T-helper 1 cell (primary cell): ENCODE measurements at regions not wholly inside any gene's neighbourhood (a gene's known extent, or its start where the extent isn't known, plus 50 kb on each side); places are given as distances from the start of the nearest gene placed in this dataset.
"Not testable (repeated sequence)": the region's sequence is repeated elsewhere in the genome, so short reads cannot be mapped to it uniquely, and the experiment has no call there.

Source experiments
- DNase-seq, 5 donors: peaks; one replicate each; pipeline ENCODE4 v3.0.0-alpha.2; 2012 to 2020

- DNase-seq: no peak
These were observed 70.6 kb downstream of the SMPDL3A start for GRCh38 chr6:122859676-122860075.

DNA sequence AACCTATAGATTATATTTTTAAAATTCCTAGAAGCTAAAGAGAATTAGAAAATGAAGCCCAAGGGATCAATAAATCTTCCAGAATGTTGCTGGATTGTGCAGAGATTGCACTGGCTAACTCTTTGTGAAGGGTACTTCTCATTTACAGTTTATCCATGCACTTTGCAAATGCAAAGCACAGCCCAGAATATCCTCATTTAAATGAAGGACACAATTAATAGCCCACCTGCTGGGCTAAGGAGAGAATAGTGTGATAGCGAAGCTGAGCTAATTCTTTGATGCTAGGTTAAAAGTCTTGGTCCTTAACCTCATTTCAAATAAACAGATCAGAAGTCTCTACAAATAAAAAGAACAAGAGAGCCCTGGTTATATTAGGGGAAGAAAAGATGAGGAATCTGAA, 72.5 kb downstream of the SMPDL3A start:
- no peak for DNase-seq

- no peak for DNase-seq
These were observed 79.1 kb downstream of the SMPDL3A start for GRCh38 chr6:122868137-122868536.

- peak in 1 of 5 donors; percentile 18 for DNase-seq
These were observed 80.5 kb downstream of the SMPDL3A start for GRCh38 chr6:122869437-122870024.

GRCh38 chr6:122871079-122871478, 82.0 kb downstream of the SMPDL3A start:
- no peak for DNase-seq

- DNase-seq: no peak
These were observed 83.3 kb downstream of the SMPDL3A start for GRCh38 chr6:122872311-122872710.

DNA sequence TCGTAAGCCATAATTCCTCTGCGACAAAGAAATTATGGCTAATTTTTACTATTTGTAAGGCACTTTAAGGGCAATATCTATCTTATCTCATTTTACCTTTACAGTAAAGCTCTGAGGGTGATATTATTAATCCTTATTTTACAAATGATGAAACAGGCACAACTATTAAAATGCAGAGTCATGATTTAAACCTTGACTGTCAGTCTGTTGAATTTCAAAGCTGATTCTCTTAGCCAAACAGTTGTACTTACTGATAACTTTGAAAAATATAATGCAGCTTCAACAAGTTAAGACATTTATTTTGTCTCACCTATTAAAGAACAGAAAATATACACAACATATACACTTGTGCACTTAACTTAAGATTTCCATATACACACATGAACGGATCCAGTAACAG, 88.2 kb downstream of the SMPDL3A start:
- no peak for DNase-seq

DNA sequence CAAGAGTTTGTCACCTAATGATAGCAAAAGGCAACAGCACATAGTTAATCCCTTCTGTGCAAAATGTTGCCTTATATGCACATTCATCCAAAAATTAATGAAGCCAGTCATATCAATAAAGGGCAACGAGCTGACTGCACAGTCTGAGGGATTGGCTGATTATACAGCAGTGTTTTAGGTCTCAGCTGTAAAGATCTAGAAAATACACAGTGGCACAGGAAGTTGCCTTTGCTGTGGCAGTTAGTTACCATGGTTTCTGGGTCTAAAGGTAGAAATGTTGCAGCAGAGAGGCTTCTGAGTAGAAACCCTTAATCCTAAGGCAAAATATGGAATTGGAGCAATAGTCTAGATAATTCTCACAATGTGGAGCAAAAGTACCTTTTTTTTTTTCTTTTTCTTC, 89.7 kb downstream of the SMPDL3A start:
- no peak for DNase-seq

DNA sequence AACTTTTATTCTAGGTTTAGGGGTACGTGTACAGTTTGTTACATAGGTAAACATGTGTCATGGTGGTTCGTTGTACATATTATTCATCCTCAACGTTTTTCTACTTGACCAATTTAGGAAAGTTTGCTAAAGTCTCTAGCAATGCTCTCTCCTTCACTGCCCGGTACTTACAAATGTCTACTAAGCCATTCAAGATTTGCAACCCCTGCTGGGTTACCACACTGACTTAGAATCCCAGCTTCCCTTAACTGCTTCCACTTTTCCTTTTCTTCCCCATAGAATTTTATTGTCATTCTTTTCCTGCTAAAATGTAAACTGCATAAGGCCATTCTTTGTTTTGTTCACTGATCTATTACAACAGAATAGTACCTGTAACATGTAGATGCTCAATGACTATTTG, 97.4 kb downstream of the SMPDL3A start:
- DNase-seq: no peak

DNA sequence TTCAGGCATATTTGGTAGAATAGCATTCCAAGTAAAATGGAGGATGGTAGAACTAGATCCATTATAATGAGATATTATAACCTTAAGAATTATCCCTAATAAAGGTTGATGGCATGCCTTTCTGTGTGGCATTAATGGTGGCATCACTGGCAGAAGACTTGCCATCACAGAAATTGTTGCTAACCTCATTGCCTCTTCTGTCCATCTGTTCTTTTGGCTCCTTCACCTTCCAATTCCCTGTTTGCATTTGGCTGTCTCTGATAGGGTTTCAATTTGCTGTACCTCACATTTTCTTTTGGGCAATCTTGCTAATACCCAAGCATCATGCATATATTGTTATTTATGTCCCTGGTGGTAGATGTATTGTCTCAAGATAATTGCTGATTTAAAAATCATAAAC, 98.9 kb downstream of the SMPDL3A start:
- no peak for DNase-seq

DNA sequence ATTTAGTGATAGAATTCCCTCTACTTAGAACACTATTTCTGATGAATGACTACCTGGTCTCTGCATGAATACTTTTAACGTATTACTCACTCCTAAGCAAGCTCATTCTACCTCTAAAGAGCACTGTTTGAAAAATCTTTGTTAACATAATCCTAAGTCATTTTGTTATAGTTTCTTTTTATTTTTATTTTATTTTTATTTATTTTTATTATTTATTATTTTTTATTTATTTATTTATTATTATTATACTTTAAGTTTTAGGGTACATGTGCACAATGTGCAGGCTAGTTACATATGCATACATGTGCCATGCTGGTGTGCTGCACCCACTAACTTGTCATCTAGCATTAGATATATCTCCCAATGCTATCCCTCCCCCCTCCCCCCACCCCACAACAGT, 99.6 kb downstream of the SMPDL3A start:
- not testable (repeated sequence) for DNase-seq

DNA sequence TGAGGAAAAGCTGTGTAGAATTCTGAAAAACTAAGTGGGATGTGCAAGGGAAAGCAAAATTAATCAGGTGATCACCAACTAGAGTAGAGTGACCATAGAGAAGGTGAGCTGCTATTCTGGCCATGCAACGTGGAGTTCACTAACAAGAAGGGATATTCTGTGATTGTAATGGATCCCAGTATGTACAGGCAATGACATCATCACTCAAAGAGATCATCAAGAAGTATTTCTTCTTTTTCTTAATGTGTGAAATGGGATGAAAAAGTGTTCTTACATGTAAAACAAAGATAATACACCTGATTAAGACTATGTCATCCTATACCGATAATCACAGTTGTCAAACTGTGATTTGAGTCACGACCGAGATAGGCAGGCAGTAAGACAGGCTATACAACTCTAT, 101.2 kb downstream of the SMPDL3A start:
- no peak for DNase-seq

GRCh38 chr6:122894791-122895190, 101.2 kb upstream of the CLVS2 start:
- DNase-seq: no peak

- no peak for DNase-seq
These were observed 93.7 kb upstream of the CLVS2 start for GRCh38 chr6:122902326-122902725.

- DNase-seq: no peak
These were observed 92.6 kb upstream of the CLVS2 start for GRCh38 chr6:122903266-122903915.

- DNase-seq: no peak
These were observed 91.9 kb upstream of the CLVS2 start for GRCh38 chr6:122904166-122904565.

DNA sequence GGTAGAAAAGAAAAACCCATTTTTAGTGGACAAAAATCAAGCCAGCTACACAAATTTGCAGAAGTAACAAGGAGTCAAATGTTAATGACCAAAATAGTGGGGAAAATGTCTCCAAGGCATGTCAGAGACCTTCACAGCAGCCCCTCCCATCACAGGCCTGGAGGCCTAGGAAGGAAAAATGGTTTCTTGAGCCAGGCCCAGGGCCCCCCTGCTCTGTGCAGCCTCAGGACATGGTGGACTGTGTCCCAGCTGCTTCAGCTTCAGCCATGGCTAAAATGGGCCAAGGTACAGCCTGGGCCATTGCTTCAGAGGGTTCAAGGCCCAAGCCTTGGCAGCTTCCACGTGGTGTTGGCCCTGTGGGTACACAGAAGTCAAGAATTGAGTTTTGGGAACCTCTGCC, 82.5 kb upstream of the CLVS2 start:
- DNase-seq: no peak

GRCh38 chr6:122918714-122919113, 77.3 kb upstream of the CLVS2 start:
- DNase-seq: no peak

DNA sequence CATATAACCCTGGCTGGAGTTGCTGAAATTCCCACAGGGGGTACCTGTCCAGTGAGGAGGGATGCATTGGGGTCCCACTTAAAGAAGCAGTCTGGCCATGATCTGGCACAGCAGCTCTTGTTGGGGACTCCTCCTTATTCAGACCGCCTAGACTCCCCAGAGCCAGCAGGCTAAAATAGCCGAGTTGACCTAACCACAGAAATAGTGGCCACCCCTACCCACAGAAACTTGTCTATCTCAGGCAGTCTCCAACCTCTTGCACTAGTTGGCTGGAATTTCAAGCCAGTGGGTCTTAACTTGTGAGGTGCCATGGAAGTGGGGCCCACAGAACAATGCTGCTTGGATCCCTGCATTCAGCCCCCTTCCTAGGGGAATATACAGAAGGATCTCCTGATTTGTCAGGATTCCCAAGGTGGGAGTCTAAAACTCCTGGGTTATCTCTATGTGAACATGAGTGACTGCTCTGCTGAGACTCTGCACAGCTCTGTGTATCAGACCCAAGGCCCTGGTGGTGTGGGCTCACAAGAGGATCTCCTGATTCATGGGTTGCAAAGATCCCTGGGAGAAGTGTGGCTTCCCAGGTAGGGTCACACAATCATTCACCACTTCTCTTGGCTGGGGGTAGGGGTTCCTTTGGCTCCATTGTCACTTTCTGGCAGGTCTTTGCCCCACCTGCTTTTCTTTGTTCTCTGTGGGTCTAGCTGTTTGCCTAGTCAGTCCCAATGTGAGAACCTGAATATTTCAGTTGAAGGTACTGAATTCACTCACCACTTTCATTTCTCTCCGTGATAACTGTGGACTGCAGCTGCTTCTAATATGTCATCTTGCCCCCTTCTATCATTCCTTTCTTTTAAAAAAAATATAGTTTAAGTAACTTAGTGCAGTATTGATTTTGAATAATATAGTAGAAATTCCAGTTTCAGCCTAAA, 65.5 kb upstream of the CLVS2 start:
- DNase-seq: no peak

DNA sequence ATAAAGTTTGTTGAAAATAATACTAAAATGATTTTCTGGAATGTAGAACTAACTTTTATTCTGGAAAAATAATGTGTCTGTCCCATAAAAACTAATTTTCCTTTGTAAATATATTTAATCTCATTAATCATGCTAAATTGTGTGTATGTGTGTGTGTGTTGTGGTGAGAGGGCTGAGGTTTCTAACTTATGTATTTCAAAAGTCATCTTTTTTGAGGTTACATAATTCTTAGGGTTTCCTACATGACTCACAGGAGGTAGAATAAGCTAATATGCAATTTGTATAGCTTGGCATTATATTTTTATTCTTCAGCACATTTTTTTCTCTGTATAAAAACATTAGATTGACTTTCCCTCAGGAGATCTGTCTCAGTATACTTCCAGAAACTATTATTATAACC, 64.1 kb upstream of the CLVS2 start:
- DNase-seq: no peak

DNA sequence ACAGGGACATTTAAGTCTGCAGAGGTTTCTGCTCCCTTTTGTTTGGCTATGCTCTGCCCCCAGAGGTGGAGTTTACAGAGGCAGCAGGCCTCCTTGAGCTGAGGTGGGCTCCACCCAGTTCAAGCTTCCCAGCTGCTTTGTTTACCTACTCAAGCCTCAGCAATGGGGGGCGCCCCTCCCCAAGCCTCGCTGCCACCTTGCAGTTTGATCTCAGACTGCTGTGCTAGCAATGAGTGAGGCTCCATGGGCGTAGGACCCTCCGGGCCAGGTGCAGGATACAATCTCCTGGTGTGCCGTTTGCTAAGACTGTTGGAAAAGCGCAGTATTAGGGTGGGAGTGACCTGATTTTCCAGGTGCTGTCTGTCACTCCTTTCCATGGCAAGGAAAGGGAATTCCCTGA, 51.1 kb upstream of the CLVS2 start:
- not testable (repeated sequence) for DNase-seq
